HCT116 (cell line): ENCODE measurements at regions not wholly inside any gene's neighbourhood (a gene's known extent, or its start where the extent isn't known, plus 50 kb on each side); places are given as distances from the start of the nearest gene placed in this dataset.

Source experiments
- ATAC-seq: fragments of 200-7000 bp; cut with Tn5 transposase; 2 replicates; pipeline ENCODE4 v1.9.1; 2020; ENCODE audit warnings: mild to moderate bottlenecking, moderate library complexity
- BruUV-seq: library from RNA; stranded (reverse); fragments of 400-500 nt; replicated peaks from 2 replicates; lab custom pipeline; 2021; lab: Mats Ljungman, UMichigan
- CTCF ChIA-PET: fragments of 300-600 bp; sonication (Branson Sonifier 250); formaldehyde crosslinking; loops from one replicate; lab custom pipeline; 2021; ENCODE audit warnings: antibody characterized with exemption; lab: Charles Lee
- POLR2A ChIA-PET: fragments of 300-600, 350-600 bp; sonication (Branson Sonifier 250); formaldehyde crosslinking; loops from one replicate; lab custom pipeline; 2021; ENCODE audit warnings: antibody characterized with exemption; lab: Charles Lee
- RAD21 ChIA-PET, 2 experiments: fragments of 300-600 bp; sonication (Branson Sonifier 250); formaldehyde crosslinking; loops; one replicate each; lab custom pipeline; 2023; ENCODE audit warnings: low total read pairs in 2 of 2; ENCODE audit not compliant: uncharacterized antibody in 2 of 2, unreplicated experiment in 2 of 2, low non-redundant PET in 1 of 2; lab: Charles Lee
- DNase-seq: peaks from one replicate; pipeline ENCODE4 v3.0.0-alpha.2; 2010; ENCODE audit warnings: low read depth, low spot score
- H2AFZ ChIP-seq: fragments of 200-600 bp; shearing (Covaris generic), sonication (generic); 2 replicates; pipeline ENCODE4 v1.6.1; 2017; ENCODE audit warnings: low read depth, mixed run types, mixed read lengths, antibody characterized with exemption, low read length; ENCODE audit not compliant: poor library complexity, severe bottlenecking
- H3K27ac ChIP-seq: 2 replicates; pipeline ENCODE4 v1.5.1; 2012; ENCODE audit warnings: low read depth, low read length
- H3K27me3 ChIP-seq: fragments of 200-600 bp; sonication (generic); 2 replicates; pipeline ENCODE4 v1.6.1; 2016; ENCODE audit warnings: mixed run types, low read length, mixed read lengths; ENCODE audit not compliant: insufficient read depth
- H3K36me3 ChIP-seq, 2 experiments: fragments of 200-500 bp in 1 of 2; fragments of 200-600 bp in 1 of 2; sonication (Bioruptor generic) in 1 of 2; sonication (generic) in 1 of 2; 2 replicates each; pipeline versions ENCODE4 v1.5.1 to v1.6.1; 2014 to 2016; ENCODE audit warnings: low read length in 2 of 2, inconsistent platforms in 1 of 2, mixed read lengths in 1 of 2, mixed run types in 1 of 2; ENCODE audit not compliant: insufficient read depth in 2 of 2, control insufficient read depth in 1 of 2
- H3K4me1 ChIP-seq, 2 experiments: fragments of 200-600 bp in 1 of 2; sonication (generic) in 1 of 2; 2 replicates each; pipeline versions ENCODE4 v1.5.1 to v1.6.1; 2012 to 2017; ENCODE audit warnings: low read length in 2 of 2, inconsistent platforms in 1 of 2, mild to moderate bottlenecking in 1 of 2, mixed read lengths in 1 of 2, mixed run types in 1 of 2, moderate library complexity in 1 of 2; ENCODE audit not compliant: insufficient read depth in 2 of 2, control insufficient read depth in 1 of 2
- H3K4me2 ChIP-seq: fragments of 200-600 bp; sonication (generic); 2 replicates; pipeline ENCODE4 v1.6.1; 2017; ENCODE audit warnings: mixed run types, low read length, mixed read lengths
- H3K4me3 ChIP-seq, 2 experiments: fragments of 200-600 bp in 1 of 2; sonication (generic) in 1 of 2; replicated peaks in 1 of 2; 2 replicates each; pipeline ENCODE4 v1.5.1; 2011 to 2016; ENCODE audit warnings: low read length in 2 of 2, control low read depth in 1 of 2, low read depth in 1 of 2, mild to moderate bottlenecking in 1 of 2, mixed read lengths in 1 of 2, mixed run types in 1 of 2
- H3K79me2 ChIP-seq: fragments of 200-600 bp; sonication (generic); 2 replicates; pipeline ENCODE4 v1.6.1; 2017; ENCODE audit warnings: mild to moderate bottlenecking, mixed run types, low read length, moderate library complexity, mixed read lengths; ENCODE audit not compliant: insufficient read depth
- H3K9ac ChIP-seq: fragments of 200-600 bp; sonication (generic); 2 replicates; pipeline ENCODE4 v1.6.1; 2016; ENCODE audit warnings: low read length, mixed read lengths
- H3K9me2 ChIP-seq: fragments of 200-600 bp; sonication (generic), shearing (Covaris generic); 2 replicates; pipeline ENCODE4 v1.6.1; 2017; ENCODE audit warnings: mixed run types, mild to moderate bottlenecking, moderate library complexity; ENCODE audit not compliant: insufficient read depth
- H3K9me3 ChIP-seq, 2 experiments: fragments of 200-500 bp in 1 of 2; fragments of 200-600 bp in 1 of 2; sonication (Bioruptor generic) in 1 of 2; sonication (generic) in 1 of 2; 2 replicates each; pipeline ENCODE4 v1.6.1; 2014 to 2017; ENCODE audit warnings: low read length in 2 of 2, mixed read lengths in 2 of 2, inconsistent platforms in 1 of 2, low read depth in 1 of 2, mild to moderate bottlenecking in 1 of 2, mixed run types in 1 of 2, moderate library complexity in 1 of 2; ENCODE audit not compliant: control insufficient read depth in 1 of 2, insufficient read depth in 1 of 2
- H4K20me1 ChIP-seq: fragments of 200-600 bp; sonication (generic), shearing (Covaris generic); 2 replicates; pipeline ENCODE4 v1.6.1; 2017; ENCODE audit warnings: mixed run types, mild to moderate bottlenecking, moderate library complexity; ENCODE audit not compliant: insufficient read depth
- CBX3 ChIP-seq: IDR thresholded peaks from 2 replicates; pipeline ENCODE4 v1.6.1; 2012; ENCODE audit warnings: low read depth
- CEBPB ChIP-seq: IDR thresholded peaks from 2 replicates; pipeline ENCODE4 v1.6.1; 2012; ENCODE audit warnings: low read depth
- EGR1 ChIP-seq: IDR thresholded peaks from 2 replicates; pipeline ENCODE4 v1.6.1; 2012; ENCODE audit warnings: low read depth
- EZH2 ChIP-seq: fragments of 200-600 bp; sonication (generic); IDR thresholded peaks from 2 replicates; pipeline ENCODE4 v1.6.1; 2017; ENCODE audit warnings: antibody characterized with exemption, mixed run types
- FOSL1 ChIP-seq: IDR thresholded peaks from 2 replicates; pipeline ENCODE4 v1.6.1; 2012; ENCODE audit warnings: low read depth
- JUND ChIP-seq: IDR thresholded peaks from 2 replicates; pipeline ENCODE4 v1.6.1; 2012
- POLR2A ChIP-seq: IDR thresholded peaks from 2 replicates; pipeline ENCODE4 v1.7.0; 2011; ENCODE audit warnings: borderline replicate concordance; ENCODE audit not compliant: insufficient read depth, insufficient read length; ENCODE audit errors: extremely low read depth
- RAD21 ChIP-seq: IDR thresholded peaks from 2 replicates; pipeline ENCODE4 v1.6.1; 2012; ENCODE audit warnings: low read depth, mild to moderate bottlenecking
- SIN3A ChIP-seq: IDR thresholded peaks from 2 replicates; pipeline ENCODE4 v1.6.1; 2012; ENCODE audit warnings: low read depth
- SP1 ChIP-seq: IDR thresholded peaks from 2 replicates; pipeline ENCODE4 v1.6.1; 2012; ENCODE audit warnings: low read depth
- SRF ChIP-seq: IDR thresholded peaks from 2 replicates; pipeline ENCODE4 v1.6.1; 2012; ENCODE audit warnings: low read depth
- TCF7L2 ChIP-seq: IDR thresholded peaks from 2 replicates; pipeline ENCODE4 v1.7.0; 2011; ENCODE audit warnings: borderline replicate concordance, inconsistent platforms; ENCODE audit not compliant: insufficient read depth, insufficient read length; ENCODE audit errors: extremely low read depth
- YY1 ChIP-seq: IDR thresholded peaks from 2 replicates; pipeline ENCODE4 v1.6.1; 2011; ENCODE audit warnings: low read length, low read depth, moderate library complexity, mild to moderate bottlenecking; ENCODE audit not compliant: insufficient replicate concordance; ENCODE audit errors: extremely low read depth
- ZNF274 ChIP-seq: fragments of 200-500 bp; sonication (Bioruptor generic); IDR thresholded peaks from 2 replicates; pipeline ENCODE4 v1.6.1; 2014; ENCODE audit warnings: mild to moderate bottlenecking, low read depth, low read length, inconsistent platforms
- intact Hi-C: fragments of 100-400 bp; cut with micrococcal nuclease; formaldehyde crosslinking; loops from 2 replicates; pipeline ENCODE4 v1.10.0; 2022
- TF ChIP-seq, protein P1 (sequence below), 3 experiments: fragments of 200-600 bp in 1 of 3; sonication (generic) in 1 of 3; IDR thresholded peaks in 2 of 3; conservative IDR thresholded peaks in 1 of 3; 2 replicates each; pipeline ENCODE4 v1.5.1; 2012 to 2017; ENCODE audit warnings: low read depth in 2 of 3, low read length in 2 of 3, antibody characterized with exemption in 1 of 3, borderline replicate concordance in 1 of 3, control low read depth in 1 of 3, mild to moderate bottlenecking in 1 of 3, mixed read lengths in 1 of 3, mixed run types in 1 of 3, moderate library complexity in 1 of 3; ENCODE audit not compliant: insufficient read depth in 1 of 3
- TF ChIP-seq, protein P2 (sequence below): IDR thresholded peaks from 2 replicates; pipeline ENCODE4 v1.6.1; 2012
- TF ChIP-seq, protein P3 (sequence below): IDR thresholded peaks from 2 replicates; pipeline ENCODE4 v1.6.1; 2012
- TF ChIP-seq, protein P4 (sequence below): IDR thresholded peaks from 2 replicates; pipeline ENCODE4 v1.6.1; 2012; ENCODE audit warnings: low read depth
- TF ChIP-seq, protein P5 (sequence below): IDR thresholded peaks from 2 replicates; pipeline ENCODE4 v1.6.1; 2011; ENCODE audit warnings: mild to moderate bottlenecking, low read length, moderate library complexity; ENCODE audit not compliant: insufficient replicate concordance; ENCODE audit errors: extremely low read depth

DNA sequence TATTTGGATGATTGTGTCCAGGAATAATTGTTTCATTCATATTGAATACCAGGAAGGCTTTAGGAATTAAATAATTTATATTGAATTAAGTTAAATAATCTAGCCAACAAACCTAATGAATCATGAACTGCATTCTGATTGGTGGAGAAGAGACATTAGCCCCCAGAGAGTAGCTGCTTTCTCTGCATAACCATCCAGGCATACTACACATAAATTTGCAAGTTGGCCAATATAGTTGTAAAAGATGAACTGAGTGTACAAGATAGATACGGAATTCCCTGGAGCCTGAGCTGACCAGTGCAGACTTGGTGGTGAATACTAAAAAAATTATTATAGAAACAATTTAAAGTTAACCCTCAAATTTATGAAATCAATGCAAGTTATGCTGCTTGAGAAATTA is 311.8 kb upstream of the KIF2A start:
- POLR2A ChIA-PET: no interaction called here
- CTCF ChIA-PET: no interaction called here
- RAD21 ChIA-PET: no interaction called here

More for the DNA sequence above, 311.8 kb upstream of the KIF2A start:
- no peaks in the 10 kb centered on the region for H3K9me3 ChIP-seq
- H3K9ac ChIP-seq: no peak overlapping the region
- no TSS peak for BruUV-seq
- H3K4me1 ChIP-seq: no peaks in the 10 kb centered on the region
- DNase-seq (no peak), ATAC-seq (no peak)
- H3K9me2 ChIP-seq: no peaks in the 10 kb centered on the region
- intact Hi-C loops: no loop called here
- no peak overlapping the region for H3K27ac ChIP-seq
- no peak overlapping the region for H3K4me2 ChIP-seq
- H3K4me3 ChIP-seq: no peak overlapping the region
- no peaks in the 10 kb centered on the region for H3K36me3 ChIP-seq
- H3K79me2 ChIP-seq: no peaks in the 10 kb centered on the region
- H3K27me3 ChIP-seq: peaks cover 57% of the 10 kb centered on the region; the same call in 1 of the 2 replicates
- no peak overlapping the region for H2AFZ ChIP-seq
- no peaks in the 10 kb centered on the region for H4K20me1 ChIP-seq
- TF ChIP-seq FOSL1 (no peak), SIN3A (no peak), TCF7L2 (no peak), RAD21 (no peak), JUND (no peak), EZH2 (no peak), SRF (no peak), CBX3 (no peak), ZNF274 (no peak), POLR2A (no peak), SP1 (no peak), CEBPB (no peak), EGR1 (no peak), YY1 (no peak)
- TF ChIP-seq, protein P1, sequence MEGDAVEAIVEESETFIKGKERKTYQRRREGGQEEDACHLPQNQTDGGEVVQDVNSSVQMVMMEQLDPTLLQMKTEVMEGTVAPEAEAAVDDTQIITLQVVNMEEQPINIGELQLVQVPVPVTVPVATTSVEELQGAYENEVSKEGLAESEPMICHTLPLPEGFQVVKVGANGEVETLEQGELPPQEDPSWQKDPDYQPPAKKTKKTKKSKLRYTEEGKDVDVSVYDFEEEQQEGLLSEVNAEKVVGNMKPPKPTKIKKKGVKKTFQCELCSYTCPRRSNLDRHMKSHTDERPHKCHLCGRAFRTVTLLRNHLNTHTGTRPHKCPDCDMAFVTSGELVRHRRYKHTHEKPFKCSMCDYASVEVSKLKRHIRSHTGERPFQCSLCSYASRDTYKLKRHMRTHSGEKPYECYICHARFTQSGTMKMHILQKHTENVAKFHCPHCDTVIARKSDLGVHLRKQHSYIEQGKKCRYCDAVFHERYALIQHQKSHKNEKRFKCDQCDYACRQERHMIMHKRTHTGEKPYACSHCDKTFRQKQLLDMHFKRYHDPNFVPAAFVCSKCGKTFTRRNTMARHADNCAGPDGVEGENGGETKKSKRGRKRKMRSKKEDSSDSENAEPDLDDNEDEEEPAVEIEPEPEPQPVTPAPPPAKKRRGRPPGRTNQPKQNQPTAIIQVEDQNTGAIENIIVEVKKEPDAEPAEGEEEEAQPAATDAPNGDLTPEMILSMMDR (IDR thresholded peaks at IDR 0.05 in 2 of 3, conservative IDR thresholded peaks at IDR 0.05 in 1 of 3; ENCODE audit: borderline replicate concordance in 1 of 3, insufficient read depth in 1 of 3, low read depth in 2 of 3, low read length in 2 of 3): no peak
- TF ChIP-seq, protein P2, sequence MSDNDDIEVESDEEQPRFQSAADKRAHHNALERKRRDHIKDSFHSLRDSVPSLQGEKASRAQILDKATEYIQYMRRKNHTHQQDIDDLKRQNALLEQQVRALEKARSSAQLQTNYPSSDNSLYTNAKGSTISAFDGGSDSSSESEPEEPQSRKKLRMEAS: no peak
- TF ChIP-seq, protein P3, sequence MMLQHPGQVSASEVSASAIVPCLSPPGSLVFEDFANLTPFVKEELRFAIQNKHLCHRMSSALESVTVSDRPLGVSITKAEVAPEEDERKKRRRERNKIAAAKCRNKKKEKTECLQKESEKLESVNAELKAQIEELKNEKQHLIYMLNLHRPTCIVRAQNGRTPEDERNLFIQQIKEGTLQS: no peak
- TF ChIP-seq, protein P4, sequence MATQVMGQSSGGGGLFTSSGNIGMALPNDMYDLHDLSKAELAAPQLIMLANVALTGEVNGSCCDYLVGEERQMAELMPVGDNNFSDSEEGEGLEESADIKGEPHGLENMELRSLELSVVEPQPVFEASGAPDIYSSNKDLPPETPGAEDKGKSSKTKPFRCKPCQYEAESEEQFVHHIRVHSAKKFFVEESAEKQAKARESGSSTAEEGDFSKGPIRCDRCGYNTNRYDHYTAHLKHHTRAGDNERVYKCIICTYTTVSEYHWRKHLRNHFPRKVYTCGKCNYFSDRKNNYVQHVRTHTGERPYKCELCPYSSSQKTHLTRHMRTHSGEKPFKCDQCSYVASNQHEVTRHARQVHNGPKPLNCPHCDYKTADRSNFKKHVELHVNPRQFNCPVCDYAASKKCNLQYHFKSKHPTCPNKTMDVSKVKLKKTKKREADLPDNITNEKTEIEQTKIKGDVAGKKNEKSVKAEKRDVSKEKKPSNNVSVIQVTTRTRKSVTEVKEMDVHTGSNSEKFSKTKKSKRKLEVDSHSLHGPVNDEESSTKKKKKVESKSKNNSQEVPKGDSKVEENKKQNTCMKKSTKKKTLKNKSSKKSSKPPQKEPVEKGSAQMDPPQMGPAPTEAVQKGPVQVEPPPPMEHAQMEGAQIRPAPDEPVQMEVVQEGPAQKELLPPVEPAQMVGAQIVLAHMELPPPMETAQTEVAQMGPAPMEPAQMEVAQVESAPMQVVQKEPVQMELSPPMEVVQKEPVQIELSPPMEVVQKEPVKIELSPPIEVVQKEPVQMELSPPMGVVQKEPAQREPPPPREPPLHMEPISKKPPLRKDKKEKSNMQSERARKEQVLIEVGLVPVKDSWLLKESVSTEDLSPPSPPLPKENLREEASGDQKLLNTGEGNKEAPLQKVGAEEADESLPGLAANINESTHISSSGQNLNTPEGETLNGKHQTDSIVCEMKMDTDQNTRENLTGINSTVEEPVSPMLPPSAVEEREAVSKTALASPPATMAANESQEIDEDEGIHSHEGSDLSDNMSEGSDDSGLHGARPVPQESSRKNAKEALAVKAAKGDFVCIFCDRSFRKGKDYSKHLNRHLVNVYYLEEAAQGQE: no peak
- TF ChIP-seq, protein P5, sequence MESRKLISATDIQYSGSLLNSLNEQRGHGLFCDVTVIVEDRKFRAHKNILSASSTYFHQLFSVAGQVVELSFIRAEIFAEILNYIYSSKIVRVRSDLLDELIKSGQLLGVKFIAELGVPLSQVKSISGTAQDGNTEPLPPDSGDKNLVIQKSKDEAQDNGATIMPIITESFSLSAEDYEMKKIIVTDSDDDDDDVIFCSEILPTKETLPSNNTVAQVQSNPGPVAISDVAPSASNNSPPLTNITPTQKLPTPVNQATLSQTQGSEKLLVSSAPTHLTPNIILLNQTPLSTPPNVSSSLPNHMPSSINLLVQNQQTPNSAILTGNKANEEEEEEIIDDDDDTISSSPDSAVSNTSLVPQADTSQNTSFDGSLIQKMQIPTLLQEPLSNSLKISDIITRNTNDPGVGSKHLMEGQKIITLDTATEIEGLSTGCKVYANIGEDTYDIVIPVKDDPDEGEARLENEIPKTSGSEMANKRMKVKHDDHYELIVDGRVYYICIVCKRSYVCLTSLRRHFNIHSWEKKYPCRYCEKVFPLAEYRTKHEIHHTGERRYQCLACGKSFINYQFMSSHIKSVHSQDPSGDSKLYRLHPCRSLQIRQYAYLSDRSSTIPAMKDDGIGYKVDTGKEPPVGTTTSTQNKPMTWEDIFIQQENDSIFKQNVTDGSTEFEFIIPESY: no peak
- TF ChIP-seq, all 23 proteins: peak for 0
